BE2C (cell line): ENCODE measurements at regions not wholly inside any gene's neighbourhood (a gene's known extent, or its start where the extent isn't known, plus 50 kb on each side); places are given as distances from the start of the nearest gene placed in this dataset.
"Not testable (repeated sequence)": the region's sequence is repeated elsewhere in the genome, so short reads cannot be mapped to it uniquely, and the experiment has no call there.

Source experiments
- DNase-seq: peaks from one replicate; pipeline ENCODE4 v3.0.0-alpha.2; 2020
- H3K27me3 ChIP-seq: fragments of 250-450 bp; sonication (Bioruptor Pico); 2 replicates; pipeline ENCODE4 v1.5.1; 2020; ENCODE audit warnings: mild to moderate bottlenecking
- H3K36me3 ChIP-seq: fragments of 250-450 bp; sonication (Bioruptor Pico); 2 replicates; pipeline ENCODE4 v1.5.1; 2020; ENCODE audit warnings: mild to moderate bottlenecking
- H3K4me1 ChIP-seq: fragments of 250-450 bp; sonication (Bioruptor Pico); 2 replicates; pipeline ENCODE4 v1.5.1; 2020
- H3K4me3 ChIP-seq: 2 replicates; pipeline ENCODE4 v1.5.1; 2011; ENCODE audit warnings: low read depth, low read length
- H3K9me3 ChIP-seq: fragments of 250-450 bp; sonication (Bioruptor Pico); 2 replicates; pipeline ENCODE4 v1.5.1; 2020
- CTCF ChIP-seq: IDR thresholded peaks from 2 replicates; pipeline ENCODE4 v1.5.1; 2012; ENCODE audit warnings: mild to moderate bottlenecking, low read depth, low read length

- H3K27me3 ChIP-seq, DNase-seq, H3K4me1 ChIP-seq, H3K4me3 ChIP-seq, H3K36me3 ChIP-seq, H3K9me3 ChIP-seq: not testable (repeated sequence)
Measured at GRCh38 chr2:111532682-111533556, 351.1 kb downstream of the ANAPC1 start.

DNA sequence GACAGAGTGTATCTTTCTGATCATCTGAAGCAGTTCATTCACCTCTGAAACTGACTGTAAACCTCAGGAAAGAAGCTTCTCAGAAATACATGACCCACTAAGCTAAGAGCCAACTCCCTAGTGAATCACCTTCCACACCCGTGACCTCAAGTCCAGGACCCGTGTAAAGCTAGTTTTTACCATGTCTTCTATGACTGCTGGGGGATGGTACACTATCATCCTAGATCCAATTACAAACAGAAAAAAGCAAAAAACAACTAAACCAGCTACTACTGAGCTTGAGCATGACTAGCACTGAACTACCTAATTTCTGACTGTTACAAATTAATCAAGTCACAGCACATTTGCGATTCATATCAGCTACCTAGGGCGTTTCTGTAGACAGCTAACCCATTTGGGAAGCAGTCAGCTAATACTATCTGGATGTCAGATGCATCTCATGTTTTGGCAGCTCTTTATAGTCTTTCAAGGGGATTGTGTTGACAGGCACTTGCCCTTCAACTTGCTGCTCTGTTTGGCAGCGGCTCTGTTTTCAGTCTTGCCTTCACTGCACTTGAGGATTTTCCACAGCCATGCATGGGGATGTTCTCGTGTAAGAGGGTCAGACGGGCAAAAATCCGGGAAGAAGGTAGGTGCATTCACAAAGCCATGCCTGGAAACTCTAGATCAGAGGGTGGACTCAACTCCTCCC lies 350.3 kb downstream of the ANAPC1 start:
- not testable (repeated sequence) for H3K4me1 ChIP-seq, DNase-seq, H3K36me3 ChIP-seq, H3K4me3 ChIP-seq, H3K9me3 ChIP-seq, H3K27me3 ChIP-seq

- no peak for DNase-seq
Measured at GRCh38 chr2:111534910-111535352, 349.1 kb downstream of the ANAPC1 start.

GRCh38 chr2:111535404-111535803 lies 348.6 kb downstream of the ANAPC1 start:
- no peaks in the 10 kb centered on the region for H3K4me1 ChIP-seq
- H3K9me3 ChIP-seq: no peaks in the 10 kb centered on the region
- no peak overlapping the region for H3K4me3 ChIP-seq
- H3K27me3 ChIP-seq: no peaks in the 10 kb centered on the region
- no peak for TF ChIP-seq CTCF
- DNase-seq: no peak
- no peaks in the 10 kb centered on the region for H3K36me3 ChIP-seq

More at GRCh38 chr2:111534910-111535352, 349.1 kb downstream of the ANAPC1 start:
- no peaks in the 10 kb centered on the region for H3K4me1 ChIP-seq
- H3K4me3 ChIP-seq: no peak overlapping the region
- H3K27me3 ChIP-seq: no peaks in the 10 kb centered on the region
- no peak for TF ChIP-seq CTCF
- no peaks in the 10 kb centered on the region for H3K9me3 ChIP-seq
- H3K36me3 ChIP-seq: no peaks in the 10 kb centered on the region

- no peak for DNase-seq
- no peak for TF ChIP-seq CTCF
- H3K4me3 ChIP-seq: no peak overlapping the region
- no peaks in the 10 kb centered on the region for H3K36me3 ChIP-seq
- no peaks in the 10 kb centered on the region for H3K27me3 ChIP-seq
- no peaks in the 10 kb centered on the region for H3K9me3 ChIP-seq
- H3K4me1 ChIP-seq: no peaks in the 10 kb centered on the region
Measured at GRCh38 chr2:111537078-111537655, 346.8 kb downstream of the ANAPC1 start.

GRCh38 chr2:111539991-111540390 lies 344.0 kb downstream of the ANAPC1 start:
- not testable (repeated sequence) for H3K4me3 ChIP-seq, DNase-seq, H3K27me3 ChIP-seq, H3K4me1 ChIP-seq, H3K36me3 ChIP-seq, H3K9me3 ChIP-seq

GRCh38 chr2:111542120-111542774 lies 341.7 kb downstream of the ANAPC1 start:
- not testable (repeated sequence) for H3K36me3 ChIP-seq, H3K4me1 ChIP-seq, H3K27me3 ChIP-seq, H3K9me3 ChIP-seq, H3K4me3 ChIP-seq, DNase-seq

- not testable (repeated sequence) for DNase-seq, H3K9me3 ChIP-seq, H3K4me1 ChIP-seq, H3K36me3 ChIP-seq, H3K4me3 ChIP-seq, H3K27me3 ChIP-seq
Measured at GRCh38 chr2:111544006-111544405, 340.0 kb downstream of the ANAPC1 start.

DNA sequence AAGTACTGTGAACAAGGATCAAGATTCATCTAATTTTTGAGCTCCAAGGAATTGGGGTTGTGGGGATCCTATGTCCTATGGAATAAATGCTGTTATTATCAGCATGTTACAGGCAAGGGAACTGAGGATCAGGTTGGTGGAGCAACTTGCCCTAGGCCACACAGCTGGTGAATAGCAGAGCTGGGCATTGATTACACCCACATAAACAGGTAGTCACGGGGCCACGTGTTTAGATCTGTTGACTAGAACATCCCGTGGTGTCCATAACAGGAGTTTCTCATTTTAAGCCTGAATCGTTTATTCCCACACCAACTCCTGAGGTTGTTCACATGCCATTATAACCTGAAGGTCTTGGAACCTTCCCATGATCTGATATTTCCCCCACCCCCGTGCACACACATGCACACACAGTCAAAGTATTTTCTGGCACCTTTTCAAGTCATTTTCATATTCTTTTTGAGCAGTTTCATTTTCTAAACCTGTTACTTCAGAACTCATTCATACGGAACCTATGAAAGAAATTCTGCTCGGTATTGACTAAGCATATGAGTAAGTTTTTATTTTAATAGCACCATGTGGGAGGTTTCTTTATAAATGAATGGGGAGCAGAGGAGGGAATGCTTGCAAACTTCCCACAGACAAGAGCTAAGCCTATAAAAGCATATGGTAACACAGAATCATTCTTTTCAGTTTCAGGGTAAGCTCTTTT lies 338.1 kb downstream of the ANAPC1 start:
- DNase-seq, H3K4me3 ChIP-seq: not testable (repeated sequence)

DNA sequence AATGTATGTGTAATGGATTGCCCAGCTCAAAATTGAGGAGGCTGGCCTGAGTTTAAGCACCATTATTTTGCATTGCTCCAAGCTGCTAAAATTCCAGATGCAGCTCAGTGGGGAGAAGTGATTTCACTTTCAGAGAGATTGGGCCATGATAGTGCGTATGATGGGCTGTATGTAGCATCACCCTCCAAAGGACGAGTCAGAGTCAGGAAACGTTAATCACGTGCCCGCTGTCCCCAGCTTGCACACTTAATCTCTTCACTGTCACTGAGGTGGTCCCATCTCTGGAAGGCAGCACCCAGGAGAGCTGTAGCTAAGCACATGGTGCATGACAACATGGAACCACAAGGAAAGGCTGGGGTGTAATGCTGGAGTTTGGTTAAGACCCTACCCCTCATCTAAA lies 337.4 kb downstream of the ANAPC1 start:
- not testable (repeated sequence) for DNase-seq, H3K27me3 ChIP-seq, H3K36me3 ChIP-seq, H3K4me1 ChIP-seq, H3K9me3 ChIP-seq, H3K4me3 ChIP-seq

More for the DNA sequence above, 338.1 kb downstream of the ANAPC1 start:
- H3K36me3 ChIP-seq, H3K27me3 ChIP-seq, H3K9me3 ChIP-seq, H3K4me1 ChIP-seq: not testable (repeated sequence)

DNA sequence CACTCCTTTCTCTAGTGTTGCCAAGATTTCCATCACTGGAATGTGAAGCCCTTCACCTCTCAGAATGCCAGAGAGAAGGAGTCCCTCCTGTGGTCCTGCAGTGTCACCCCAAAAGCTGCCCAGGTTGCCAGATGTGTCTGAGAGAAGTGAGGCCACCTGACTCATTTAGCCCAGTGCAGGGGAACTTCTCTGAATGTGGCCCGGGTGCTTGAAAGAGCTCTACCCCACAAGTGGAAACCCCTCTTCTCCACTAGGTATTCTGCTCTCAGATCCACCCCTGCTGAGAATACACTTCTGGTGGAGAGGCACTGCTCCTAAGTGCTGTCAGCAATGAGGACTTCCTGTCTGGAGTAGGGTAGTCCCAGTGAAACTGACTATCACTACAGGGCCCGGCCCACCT lies 334.8 kb downstream of the ANAPC1 start:
- not testable (repeated sequence) for H3K4me3 ChIP-seq, H3K27me3 ChIP-seq, DNase-seq, H3K4me1 ChIP-seq, H3K36me3 ChIP-seq, H3K9me3 ChIP-seq
